DND-41 (cell line): ENCODE measurements at regions not wholly inside any gene's neighbourhood (a gene's known extent, or its start where the extent isn't known, plus 50 kb on each side); places are given as distances from the start of the nearest gene placed in this dataset.

Source experiments
- ATAC-seq: fragments of 200-7000 bp; cut with Tn5 transposase; 3 replicates; pipeline ENCODE4 v1.9.1; 2021; ENCODE audit warnings: low read depth; ENCODE audit not compliant: insufficient read depth
- DNase-seq: peaks from one replicate; pipeline ENCODE4 v3.0.0-alpha.2; 2020
- H2AFZ ChIP-seq: 2 replicates; pipeline ENCODE4 v1.6.0; 2012; ENCODE audit warnings: low read depth, low read length
- H3K27ac ChIP-seq: 2 replicates; pipeline ENCODE4 v1.5.1; 2012; ENCODE audit warnings: low read length, inconsistent platforms
- H3K27me3 ChIP-seq: fragments of 200-600 bp; sonication (generic); 2 replicates; pipeline ENCODE4 v1.6.0; 2012; ENCODE audit warnings: low read length, mild to moderate bottlenecking, inconsistent platforms; ENCODE audit not compliant: insufficient read depth, poor library complexity
- H3K36me3 ChIP-seq: 2 replicates; pipeline ENCODE4 v1.5.1; 2012; ENCODE audit warnings: low read length, inconsistent platforms; ENCODE audit not compliant: insufficient read depth
- H3K4me1 ChIP-seq: 2 replicates; pipeline ENCODE4 v1.5.1; 2012; ENCODE audit warnings: mild to moderate bottlenecking, low read length; ENCODE audit not compliant: insufficient read depth
- H3K4me2 ChIP-seq: 2 replicates; pipeline ENCODE4 v1.6.0; 2012; ENCODE audit warnings: mild to moderate bottlenecking, moderate library complexity, low read length, inconsistent platforms; ENCODE audit not compliant: insufficient read depth
- H3K4me3 ChIP-seq, 2 experiments: fragments of 200-600 bp in 1 of 2; shearing (Covaris generic) in 1 of 2; 2 replicates each; pipeline ENCODE4 v1.5.1; 2012 to 2016; ENCODE audit warnings: inconsistent platforms in 2 of 2, low read length in 2 of 2, mild to moderate bottlenecking in 2 of 2, low read depth in 1 of 2, moderate library complexity in 1 of 2
- H3K79me2 ChIP-seq: 2 replicates; pipeline ENCODE4 v1.6.0; 2012; ENCODE audit warnings: low read length, inconsistent platforms; ENCODE audit not compliant: insufficient read depth
- H3K9ac ChIP-seq: 2 replicates; pipeline ENCODE4 v1.6.0; 2012; ENCODE audit warnings: low read depth, mild to moderate bottlenecking, inconsistent platforms, low read length, moderate library complexity
- H3K9me3 ChIP-seq: 2 replicates; pipeline ENCODE4 v1.5.1; 2012; ENCODE audit warnings: low read length, moderate library complexity, mild to moderate bottlenecking, inconsistent platforms; ENCODE audit not compliant: insufficient read depth, severe bottlenecking
- H4K20me1 ChIP-seq: 2 replicates; pipeline ENCODE4 v1.6.0; 2012; ENCODE audit warnings: low read length; ENCODE audit not compliant: insufficient read depth
- EZH2 ChIP-seq: IDR thresholded peaks from 3 replicates; pipeline ENCODE4 v1.6.1; 2012; ENCODE audit warnings: borderline replicate concordance, low read depth, mild to moderate bottlenecking, moderate library complexity, low read length, inconsistent platforms; ENCODE audit not compliant: severe bottlenecking
- TF ChIP-seq, protein P1 (sequence below): IDR thresholded peaks from 2 replicates; pipeline ENCODE4 v1.5.1; 2012; ENCODE audit warnings: borderline replicate concordance, low read length, moderate library complexity, mild to moderate bottlenecking; ENCODE audit not compliant: poor library complexity, severe bottlenecking; ENCODE audit errors: extremely low read depth

DNA sequence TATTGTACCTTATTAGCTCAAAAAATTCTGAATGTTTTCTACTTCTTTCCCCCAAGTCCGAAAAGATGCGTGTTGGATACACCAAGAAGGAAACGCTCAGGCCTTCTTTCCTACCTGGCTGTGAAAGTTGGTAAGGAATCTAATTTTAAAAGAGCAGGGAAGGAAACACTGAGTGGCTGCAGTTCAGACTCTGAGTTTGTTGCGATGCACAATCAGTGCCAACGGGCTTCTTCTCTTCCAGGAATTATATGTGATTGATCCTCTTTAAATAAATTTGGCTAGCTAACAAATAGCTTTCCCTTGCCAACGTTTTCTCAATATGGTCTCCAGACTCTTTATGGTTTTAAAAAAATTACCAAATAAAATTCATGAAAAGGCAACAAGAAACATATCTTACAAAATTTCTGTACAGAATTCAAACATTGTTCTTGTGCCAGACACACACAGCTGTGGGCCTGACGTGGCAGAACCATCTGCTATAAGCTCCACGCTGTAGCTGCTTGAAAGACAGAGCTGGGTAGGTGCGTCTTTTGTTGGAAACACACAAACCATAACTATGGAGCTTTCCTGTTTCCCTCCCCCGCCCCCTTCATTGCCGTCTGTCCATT lies 493.1 kb downstream of the ZNF608 start:
- peaks cover 4% of the 10 kb centered on the region; the same call in 1 of the 2 replicates for H3K4me1 ChIP-seq
- no peaks in the 10 kb centered on the region for H3K36me3 ChIP-seq
- no peaks in the 10 kb centered on the region for H3K27me3 ChIP-seq
- no peak for TF ChIP-seq EZH2
- TF ChIP-seq, protein P1, sequence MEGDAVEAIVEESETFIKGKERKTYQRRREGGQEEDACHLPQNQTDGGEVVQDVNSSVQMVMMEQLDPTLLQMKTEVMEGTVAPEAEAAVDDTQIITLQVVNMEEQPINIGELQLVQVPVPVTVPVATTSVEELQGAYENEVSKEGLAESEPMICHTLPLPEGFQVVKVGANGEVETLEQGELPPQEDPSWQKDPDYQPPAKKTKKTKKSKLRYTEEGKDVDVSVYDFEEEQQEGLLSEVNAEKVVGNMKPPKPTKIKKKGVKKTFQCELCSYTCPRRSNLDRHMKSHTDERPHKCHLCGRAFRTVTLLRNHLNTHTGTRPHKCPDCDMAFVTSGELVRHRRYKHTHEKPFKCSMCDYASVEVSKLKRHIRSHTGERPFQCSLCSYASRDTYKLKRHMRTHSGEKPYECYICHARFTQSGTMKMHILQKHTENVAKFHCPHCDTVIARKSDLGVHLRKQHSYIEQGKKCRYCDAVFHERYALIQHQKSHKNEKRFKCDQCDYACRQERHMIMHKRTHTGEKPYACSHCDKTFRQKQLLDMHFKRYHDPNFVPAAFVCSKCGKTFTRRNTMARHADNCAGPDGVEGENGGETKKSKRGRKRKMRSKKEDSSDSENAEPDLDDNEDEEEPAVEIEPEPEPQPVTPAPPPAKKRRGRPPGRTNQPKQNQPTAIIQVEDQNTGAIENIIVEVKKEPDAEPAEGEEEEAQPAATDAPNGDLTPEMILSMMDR = no peak
- ATAC-seq (no peak), DNase-seq (no peak)
- no peak overlapping the region for H3K27ac ChIP-seq
- no peaks in the 10 kb centered on the region for H4K20me1 ChIP-seq
- H3K4me3 ChIP-seq = no peak overlapping the region
- no peak overlapping the region for H3K4me2 ChIP-seq
- H3K9ac ChIP-seq = no peak overlapping the region
- no peak overlapping the region for H2AFZ ChIP-seq
- H3K79me2 ChIP-seq = no peaks in the 10 kb centered on the region
- H3K9me3 ChIP-seq = no peaks in the 10 kb centered on the region

DNA sequence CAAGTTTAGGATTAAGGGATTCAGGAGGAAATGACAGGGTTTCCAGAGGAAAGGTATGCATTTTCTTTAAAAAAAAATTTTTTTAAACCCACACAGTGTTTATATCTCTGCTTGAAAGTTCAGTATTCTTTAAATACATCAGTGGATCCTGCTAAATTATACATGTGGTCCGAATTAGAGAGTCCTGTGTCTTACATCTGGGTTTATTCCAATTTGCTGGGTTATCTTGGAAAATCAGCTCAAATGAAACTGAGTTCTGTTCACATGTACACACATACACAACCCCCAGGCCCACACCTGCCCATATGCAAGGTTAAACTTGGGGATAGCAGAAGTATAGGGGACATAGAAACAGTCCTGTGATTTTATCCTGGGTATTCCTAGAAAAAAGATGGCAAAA lies 493.7 kb downstream of the ZNF608 start:
- ATAC-seq (no peak), DNase-seq (no peak)
- Histone ChIP-seq H4K20me1 (no peaks in the 10 kb centered on the region), H3K27ac (no peak overlapping the region), H3K79me2 (no peaks in the 10 kb centered on the region), H3K4me3 (no peak overlapping the region), H2AFZ (no peak overlapping the region), H3K36me3 (no peaks in the 10 kb centered on the region), H3K9me3 (no peaks in the 10 kb centered on the region), H3K4me2 (no peak overlapping the region), H3K9ac (no peak overlapping the region), H3K4me1 (peaks cover 4% of the 10 kb centered on the region; the same call in 1 of the 2 replicates), H3K27me3 (no peaks in the 10 kb centered on the region)
- TF ChIP-seq, protein P1 = no peak
- TF ChIP-seq EZH2 = no peak

GRCh38 chr5:124252191-124252638 lies 494.2 kb downstream of the ZNF608 start:
- Histone ChIP-seq H4K20me1 (no peaks in the 10 kb centered on the region), H3K4me2 (no peak overlapping the region), H3K27ac (no peak overlapping the region), H2AFZ (no peak overlapping the region), H3K4me1 (peaks cover 4% of the 10 kb centered on the region; the same call in 1 of the 2 replicates), H3K36me3 (no peaks in the 10 kb centered on the region), H3K79me2 (no peaks in the 10 kb centered on the region), H3K9ac (no peak overlapping the region), H3K27me3 (no peaks in the 10 kb centered on the region), H3K4me3 (no peak overlapping the region), H3K9me3 (no peaks in the 10 kb centered on the region)
- DNase-seq (no peak), ATAC-seq (no peak)
- TF ChIP-seq, protein P1 = no peak
- no peak for TF ChIP-seq EZH2
